Upper lobe of left lung (tissue), 4 donors: ENCODE measurements at regions not wholly inside any gene's neighbourhood (a gene's known extent, or its start where the extent isn't known, plus 50 kb on each side); places are given as distances from the start of the nearest gene placed in this dataset.

Experiments used
- CTCF ChIP-seq, 6 experiments: fragments of 450-650 bp in 4 of 6; fragments of 200-600 bp in 2 of 6; sonication (generic) in 2 of 6; IDR thresholded peaks; one replicate each; pipeline ENCODE4 v1.5.1; 2016 to 2019; ENCODE audit warnings: antibody characterized with exemption in 6 of 6
- POLR2A ChIP-seq, 4 donors: fragments of 450-650 bp; IDR thresholded peaks; one replicate each; pipeline ENCODE4 v1.5.1; 2016 to 2017; ENCODE audit warnings: antibody characterized with exemption in 4 of 4, mild to moderate bottlenecking in 2 of 4
- POLR2AphosphoS5 ChIP-seq, 2 donors: sonication (generic); formaldehyde crosslinking; IDR thresholded peaks; one replicate each; pipeline ENCODE4 v1.5.1; 2017; ENCODE audit warnings: antibody characterized with exemption in 2 of 2

GRCh38 chr2:108167699-108168098 is 72.1 kb upstream of the SULT1C3 start:
- no peak for TF ChIP-seq POLR2AphosphoS5 (IDR thresholded peaks at IDR 0.05)
- TF ChIP-seq CTCF (IDR thresholded peaks at IDR 0.05): no peak
- no peak for TF ChIP-seq POLR2A (IDR thresholded peaks at IDR 0.05)
